HuH-7.5 (cell line): ENCODE measurements at regions not wholly inside any gene's neighbourhood (a gene's known extent, or its start where the extent isn't known, plus 50 kb on each side); places are given as distances from the start of the nearest gene placed in this dataset.
"Not testable (repeated sequence)": the region's sequence is repeated elsewhere in the genome, so short reads cannot be mapped to it uniquely, and the experiment has no call there.

ENCODE experiments used
- DNase-seq: peaks from one replicate; pipeline ENCODE4 v3.0.0; 2011; ENCODE audit warnings: low spot score

DNA sequence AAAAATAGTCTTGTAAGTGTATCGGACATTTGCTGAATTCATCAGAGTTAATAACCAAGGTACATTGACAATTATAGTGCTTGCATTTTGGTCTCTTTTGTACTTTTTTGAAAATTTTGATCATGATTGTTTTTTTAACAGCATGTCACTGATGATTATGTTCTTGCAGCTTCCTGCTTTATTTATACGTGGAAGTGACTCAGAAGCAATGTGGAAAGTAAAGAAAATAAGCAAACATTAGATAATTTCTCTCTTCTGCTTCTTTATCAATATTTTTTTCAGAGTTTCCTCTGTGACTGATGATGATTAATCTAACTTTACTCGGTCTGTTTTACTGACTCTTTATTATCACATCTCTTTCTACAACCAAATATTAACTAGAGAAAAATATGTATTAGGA lies 1351.9 kb downstream of the REEP3 start:
- DNase-seq: no peak

DNA sequence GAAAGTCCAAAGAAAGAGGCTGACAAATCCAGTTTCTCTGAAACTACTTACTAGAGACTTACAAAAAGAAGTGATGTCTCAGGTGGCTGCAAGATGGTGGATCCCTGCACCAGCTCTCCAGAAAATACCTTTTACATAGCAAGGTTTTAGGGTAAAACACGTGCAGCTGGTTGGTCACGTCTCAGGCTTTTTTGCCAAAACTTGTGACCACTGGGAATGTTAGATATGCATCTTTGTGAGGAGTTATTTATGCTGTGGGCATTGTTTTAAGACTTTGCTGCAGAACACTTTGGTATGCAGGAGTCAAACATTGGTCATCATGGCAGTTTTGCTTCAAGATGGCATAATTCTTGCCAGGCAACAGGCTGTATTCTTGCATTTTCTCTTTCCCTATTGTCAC lies 1352.8 kb downstream of the REEP3 start:
- DNase-seq: no peak

DNA sequence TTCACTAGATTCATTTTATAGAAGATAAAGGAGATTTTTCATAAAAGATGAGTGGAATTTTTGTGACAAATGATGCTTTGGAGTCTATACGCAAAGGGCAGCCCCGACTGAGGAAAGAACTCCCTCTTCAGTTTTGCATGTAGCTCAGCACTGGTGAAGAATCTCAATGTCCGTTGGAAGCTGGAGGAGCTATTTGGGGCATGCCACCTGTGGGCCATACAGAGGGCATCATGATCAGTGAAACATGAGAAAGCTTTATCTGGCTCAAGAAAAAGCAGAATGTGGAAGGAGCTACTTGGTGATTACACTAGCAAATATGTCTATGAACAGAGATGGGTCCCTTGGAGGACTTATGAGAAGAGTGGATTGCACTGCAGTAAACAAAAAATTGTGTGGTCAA lies 1359.3 kb downstream of the REEP3 start:
- no peak for DNase-seq

DNA sequence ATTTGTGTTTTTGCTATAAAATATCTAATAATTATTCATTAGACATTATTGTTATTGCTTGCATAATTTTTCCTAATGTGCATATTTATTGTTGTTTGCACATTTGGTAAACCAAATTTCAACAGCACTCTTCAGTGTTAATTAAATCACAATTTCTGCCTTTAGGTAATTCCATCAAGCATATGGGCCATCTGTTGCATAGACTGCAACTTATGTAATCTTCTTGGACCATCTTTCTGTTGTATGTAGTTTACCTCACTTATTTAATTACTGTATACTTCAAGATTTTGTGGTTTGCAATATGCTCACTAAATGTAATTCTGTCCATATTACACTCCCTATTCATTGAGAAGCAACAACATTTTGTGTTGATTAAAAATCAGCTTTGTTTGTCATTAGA lies 1360.1 kb downstream of the REEP3 start:
- DNase-seq: no peak

DNA sequence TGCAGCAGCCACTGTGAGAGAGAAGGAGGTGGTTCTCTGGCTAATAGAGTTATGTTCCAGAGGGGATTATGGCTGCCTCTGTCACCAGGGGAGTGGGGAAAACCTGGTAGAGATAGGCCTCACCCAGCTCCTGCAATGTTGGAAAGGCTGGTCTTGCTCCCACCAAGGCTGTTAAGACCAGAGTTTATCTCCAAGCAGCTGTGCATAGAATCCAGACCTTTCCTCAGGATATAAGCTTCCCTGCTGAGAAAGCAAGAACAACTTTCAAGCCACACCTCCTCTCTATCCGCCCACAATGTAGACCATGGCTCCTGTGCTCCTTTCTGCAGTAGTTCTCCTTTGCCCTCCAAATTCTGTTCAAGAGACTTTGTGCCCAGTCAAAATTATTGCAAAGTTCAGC lies 1375.4 kb downstream of the REEP3 start:
- DNase-seq: no peak

DNA sequence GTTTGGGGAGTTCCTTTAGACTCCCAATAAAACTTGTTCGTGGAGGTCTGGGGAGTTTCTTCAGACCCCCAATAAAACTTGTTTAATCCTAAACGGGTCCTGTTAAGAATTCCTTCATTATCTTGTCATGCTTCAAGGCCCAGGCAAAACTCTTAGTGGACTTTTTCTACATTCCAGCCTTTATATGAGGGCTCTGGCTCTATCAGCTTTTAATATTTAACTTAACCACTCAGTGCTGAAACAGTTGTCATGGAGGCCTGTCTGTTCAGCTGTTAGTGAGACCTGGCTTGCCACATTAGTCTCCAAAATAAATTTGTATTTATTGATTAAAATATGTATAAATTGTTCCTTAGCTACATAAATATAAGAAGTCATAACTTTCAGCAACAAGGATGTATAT lies 1385.1 kb downstream of the REEP3 start:
- not testable (repeated sequence) for DNase-seq

DNA sequence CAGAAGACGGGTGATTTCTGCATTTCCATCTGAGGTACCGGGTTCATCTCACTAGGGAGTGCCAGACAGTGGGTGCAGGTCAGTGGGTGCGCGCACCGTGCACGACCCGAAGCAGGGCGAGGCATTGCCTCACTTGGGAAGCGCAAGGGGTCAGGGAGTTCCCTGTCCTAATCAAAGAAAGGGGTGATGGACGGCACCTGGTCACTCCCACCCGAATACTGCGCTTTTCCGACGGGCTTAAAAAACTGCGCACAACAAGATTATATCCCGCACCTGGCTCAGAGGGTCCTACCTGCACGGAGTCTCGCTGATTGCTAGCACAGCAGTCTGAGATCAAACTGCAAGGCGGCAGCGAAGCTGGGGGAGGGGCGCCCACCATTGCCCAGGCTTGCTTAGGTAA lies 1403.1 kb downstream of the REEP3 start:
- not testable (repeated sequence) for DNase-seq

DNA sequence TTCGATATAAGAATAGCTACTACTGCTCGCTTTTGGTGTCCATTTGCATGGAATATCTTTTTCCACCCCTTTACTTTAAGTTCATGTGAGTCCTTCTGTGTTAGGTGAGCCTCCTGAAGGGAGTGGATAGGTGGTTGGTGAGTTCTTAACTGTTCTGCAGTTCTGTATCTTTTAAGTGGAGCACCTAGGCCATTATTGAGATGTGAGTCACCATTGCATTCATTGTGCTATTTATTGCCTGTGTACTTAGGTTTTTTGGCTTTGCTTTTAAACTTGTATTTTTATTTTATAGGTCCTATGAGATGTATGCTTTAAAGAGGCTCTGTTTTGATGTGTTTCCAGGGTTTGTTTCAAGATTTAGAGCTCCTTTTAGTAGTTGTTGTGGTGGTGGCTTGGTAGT lies 1430.8 kb downstream of the REEP3 start:
- no peak for DNase-seq

DNA sequence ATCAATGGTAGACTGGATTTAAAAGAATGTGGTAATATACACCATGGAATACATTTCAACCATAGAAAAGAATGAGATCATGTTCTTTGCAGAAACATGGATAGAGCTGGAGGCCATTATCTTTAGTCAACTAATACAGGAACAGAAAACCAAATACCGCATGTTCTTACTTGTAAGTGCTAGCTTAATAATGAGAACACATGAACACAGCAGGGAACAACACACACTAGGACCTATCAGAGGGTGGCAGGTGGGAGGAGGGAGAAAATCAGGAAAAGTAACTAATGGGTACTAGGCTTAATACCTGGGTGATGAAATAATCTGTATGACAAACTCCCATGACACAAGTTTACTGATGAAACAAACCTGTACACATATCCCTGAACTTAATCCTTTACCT lies 1435.2 kb downstream of the REEP3 start:
- DNase-seq: no peak

DNA sequence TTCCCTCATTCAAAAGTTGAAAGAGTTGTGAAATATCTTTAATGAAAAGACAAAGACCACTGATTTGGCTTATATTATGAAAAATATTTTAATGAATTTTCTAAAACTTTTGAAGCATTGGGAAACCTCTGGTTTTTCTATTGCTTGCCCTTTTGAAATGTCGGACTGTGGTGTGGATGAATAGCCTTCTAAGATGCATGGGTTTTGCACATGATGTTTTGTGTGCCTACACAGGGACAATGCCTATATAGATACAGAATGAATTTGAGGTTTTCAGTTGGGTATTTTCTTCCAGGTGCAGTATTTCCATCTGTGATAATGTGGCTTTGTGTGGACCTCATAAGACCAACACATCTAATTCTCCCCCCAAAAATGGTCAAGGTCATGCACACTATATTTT lies 1437.9 kb downstream of the REEP3 start:
- no peak for DNase-seq

DNA sequence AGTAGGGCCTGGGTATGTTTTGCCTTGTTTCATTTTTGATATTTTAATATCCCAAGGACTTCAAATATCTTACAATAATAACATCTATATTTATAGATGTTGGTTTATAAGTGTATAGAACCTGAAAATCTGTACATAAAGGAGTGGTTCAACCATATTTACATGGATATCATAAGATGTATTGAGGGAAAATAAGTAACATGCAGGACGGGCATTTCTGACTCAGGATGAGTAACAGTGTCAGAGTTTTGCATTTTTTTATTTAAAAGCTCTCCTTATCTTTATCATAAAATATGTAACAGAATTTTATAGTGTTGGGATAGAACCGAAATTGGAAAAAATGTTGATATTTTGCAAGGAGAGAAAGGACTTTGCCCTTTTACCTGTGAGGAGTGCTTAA lies 1438.7 kb downstream of the REEP3 start:
- no peak for DNase-seq

DNA sequence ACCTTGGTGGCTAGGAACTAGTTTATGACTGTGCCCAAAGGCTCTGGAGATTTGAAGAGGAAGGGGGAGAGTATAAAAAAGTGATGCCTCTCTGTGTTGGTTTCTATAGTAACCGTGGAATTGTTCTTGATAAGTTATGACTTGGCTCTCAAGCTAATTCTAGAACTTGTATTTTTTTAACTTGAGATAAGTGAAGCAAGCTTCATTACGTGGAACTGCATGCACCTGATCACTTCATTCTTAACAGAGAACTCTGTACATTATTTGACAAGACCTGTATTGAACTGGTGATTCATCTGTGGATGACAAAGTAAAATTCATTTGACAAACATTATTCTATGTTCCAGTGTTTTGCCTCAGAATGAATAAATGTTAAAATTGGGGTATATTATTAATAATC lies 1452.2 kb downstream of the REEP3 start:
- no peak for DNase-seq

DNA sequence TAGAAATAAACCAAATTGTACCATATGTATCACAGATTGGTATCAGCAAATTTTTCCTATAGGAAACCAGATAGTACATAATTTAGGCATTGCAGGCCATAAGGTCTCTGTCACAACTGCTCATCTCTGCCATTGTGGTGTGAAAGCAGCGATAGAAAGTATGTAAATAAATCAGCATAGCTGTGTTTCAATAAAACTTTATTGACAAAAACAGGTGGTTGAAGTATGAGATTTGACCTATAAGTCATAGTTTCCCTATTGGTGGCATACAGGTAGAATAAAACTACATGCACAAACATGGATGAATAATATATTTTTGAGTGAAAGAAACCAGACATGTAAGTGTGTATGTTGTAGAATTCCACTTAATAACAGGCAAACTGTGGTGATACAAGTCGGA lies 1454.9 kb downstream of the REEP3 start:
- no peak for DNase-seq

DNA sequence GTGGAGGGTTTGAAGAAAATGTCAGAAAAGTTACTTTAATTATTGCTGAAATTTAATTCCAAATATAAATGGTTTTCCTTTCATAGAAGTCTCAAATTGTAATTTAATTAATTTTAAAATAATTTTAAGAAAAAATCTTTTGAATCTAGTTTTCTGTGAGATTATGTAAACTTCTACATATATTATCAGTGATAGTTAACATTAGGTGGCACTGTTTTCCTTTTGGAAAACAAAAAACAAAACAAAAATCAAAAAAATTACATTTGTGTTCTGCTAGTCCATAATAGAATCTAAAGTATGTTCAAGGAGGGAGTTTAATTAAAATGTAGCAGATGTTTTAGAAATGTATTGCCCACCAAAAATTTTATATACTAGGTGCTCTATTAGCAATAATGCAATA lies 1456.7 kb downstream of the REEP3 start:
- no peak for DNase-seq

DNA sequence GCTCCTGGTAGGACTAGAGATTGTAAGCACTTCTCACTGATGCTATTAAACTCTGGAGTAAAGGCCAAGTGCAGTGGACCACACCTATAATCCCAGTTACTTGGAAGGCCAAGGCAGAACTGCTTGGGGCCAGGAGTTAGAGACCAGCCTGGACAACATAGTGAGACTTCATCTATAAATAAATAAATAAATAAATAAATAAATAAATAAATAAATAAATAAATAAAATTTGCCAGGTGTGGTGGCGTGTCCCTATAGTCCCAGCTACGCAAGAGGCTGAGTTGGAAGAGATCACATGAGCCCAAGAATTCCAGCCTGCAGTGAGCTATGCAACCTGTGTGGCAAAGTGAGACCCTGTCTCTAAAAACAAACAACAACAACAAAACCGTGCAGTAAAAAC lies 1475.7 kb downstream of the REEP3 start:
- no peak for DNase-seq

DNA sequence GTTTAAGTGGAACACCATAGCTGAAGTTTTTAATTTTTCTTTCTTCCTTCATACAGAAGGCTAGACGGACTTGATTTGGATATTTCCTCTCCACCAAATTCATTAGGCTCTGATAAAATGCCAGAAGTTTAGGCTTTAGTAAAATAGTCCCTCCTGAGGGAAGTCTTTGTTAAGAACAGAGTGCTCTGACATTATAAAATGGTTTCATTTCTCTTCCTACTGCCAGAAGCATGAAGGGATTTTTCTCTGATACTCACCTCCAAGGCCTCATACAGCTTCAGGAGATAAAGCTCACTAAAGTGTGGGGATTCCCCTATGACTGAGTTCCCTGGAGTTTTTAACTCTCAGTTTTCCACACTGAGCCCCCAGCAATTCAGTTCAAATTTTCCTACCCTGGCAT lies 1489.6 kb downstream of the REEP3 start:
- DNase-seq: no peak

DNA sequence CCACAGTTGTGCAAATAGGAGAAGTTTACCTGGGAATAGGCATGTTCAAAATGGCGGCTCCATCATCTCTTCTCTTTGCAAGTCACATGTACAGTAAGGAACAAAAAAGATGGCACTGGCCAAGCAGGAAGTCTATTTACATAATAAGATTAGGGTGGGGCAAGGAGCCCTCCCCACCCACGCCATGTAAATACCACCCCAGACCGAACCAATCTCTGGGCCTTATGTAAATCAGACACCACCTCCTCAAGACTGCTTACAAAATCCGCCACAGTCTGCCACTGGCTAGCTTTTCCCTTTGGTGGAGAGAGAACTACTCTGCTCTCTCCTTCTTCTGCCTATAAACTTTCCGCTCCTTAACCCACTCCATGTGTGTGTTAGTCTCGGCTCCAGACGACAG lies 1496.3 kb downstream of the REEP3 start:
- no peak for DNase-seq

DNA sequence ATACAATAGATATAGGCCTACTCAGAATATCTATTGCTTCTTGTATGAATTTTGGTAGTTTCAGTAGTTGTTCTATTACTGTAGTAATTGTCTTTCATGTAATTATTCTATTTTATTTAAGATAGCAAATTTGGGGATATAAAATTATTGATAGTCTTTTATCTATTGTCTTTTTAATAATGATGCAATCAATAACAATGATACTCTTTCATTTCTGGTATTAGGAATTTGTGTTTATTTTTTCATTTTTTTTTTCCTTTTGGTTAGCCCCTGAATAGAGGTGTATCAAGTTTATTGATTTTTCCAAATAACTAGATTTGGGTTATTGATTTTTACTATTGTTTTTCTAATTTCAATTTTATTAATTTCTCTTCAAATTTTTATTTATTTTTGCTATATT lies 1503.7 kb downstream of the REEP3 start:
- no peak for DNase-seq

DNA sequence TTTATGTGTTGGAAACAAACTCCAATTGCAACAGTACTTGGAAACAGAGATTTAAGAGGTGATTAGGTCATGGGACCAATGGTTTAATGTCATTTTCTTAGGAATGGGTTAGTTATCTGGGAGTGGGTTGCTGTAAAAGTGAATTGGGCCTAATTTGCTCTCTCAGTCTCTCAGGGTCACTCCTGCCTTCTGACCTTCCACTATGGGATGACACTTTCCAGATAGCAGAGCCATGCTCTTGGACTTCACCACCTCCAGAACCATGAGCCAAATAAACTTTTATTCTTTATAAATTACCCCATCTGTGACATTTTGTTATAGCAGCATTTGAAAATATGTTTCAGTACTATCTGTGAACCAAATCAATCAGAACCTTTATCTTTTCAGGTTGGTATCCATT lies 1509.1 kb downstream of the REEP3 start:
- DNase-seq: no peak

DNA sequence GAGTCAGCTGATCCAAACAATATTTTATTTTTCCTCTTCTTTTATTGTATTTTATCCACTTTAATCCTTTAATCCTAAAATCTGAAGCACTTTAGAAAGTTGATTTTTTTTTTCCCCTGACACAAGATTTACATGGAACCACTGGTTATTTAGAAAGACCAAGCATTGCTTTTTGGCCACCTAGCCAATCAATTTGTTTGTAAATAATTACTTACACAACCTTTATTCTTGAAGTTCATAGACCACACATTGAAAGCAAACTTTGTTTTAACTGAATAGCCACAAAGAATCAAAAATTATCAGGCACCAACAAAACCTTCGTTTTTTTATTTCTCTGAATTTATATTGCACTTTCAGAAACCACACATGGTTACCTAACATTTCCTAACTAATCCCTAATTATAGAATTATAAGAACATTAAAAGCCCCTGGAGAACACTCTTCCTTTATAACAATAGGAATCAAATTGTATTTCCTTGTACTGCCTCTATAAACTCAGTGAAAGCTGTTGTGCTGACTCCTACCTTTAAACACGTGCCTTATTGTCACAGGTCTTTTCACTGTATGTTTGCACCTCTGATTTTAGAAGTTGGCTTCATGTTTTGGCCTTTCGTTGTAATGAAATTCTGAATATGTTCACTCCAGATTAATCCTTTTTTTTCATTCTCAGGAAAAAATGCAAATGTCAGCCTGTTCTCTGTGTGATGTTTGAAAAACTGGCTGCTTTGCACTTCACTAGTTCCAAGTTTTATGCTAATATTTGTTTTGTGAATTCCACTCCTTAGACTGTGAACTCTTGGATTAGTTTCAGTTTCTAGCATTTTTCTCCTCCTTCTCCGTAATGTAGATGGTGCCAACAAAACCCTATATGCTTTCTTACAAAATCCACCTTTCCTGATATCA lies 1511.9 kb downstream of the REEP3 start:
- DNase-seq: no peak

DNA sequence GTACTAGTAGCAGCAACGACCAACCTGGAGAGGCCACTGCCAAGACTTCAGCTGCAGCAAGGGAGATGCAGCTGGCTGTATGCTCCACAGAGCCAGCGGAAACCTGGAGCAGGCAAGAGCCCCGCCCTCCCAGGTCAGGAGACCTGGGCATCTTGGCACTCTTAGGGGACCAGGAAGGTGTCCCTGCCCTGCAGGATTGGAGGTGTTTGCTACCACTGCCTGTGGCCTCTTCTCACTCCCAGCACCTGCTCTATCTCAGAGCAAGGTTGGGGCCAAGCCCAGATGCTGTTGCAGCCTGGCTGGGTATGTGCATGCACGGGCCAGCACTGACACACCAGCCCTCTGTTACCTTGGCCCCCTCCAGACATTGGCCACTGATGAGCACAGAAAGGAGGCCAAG lies 1512.8 kb downstream of the REEP3 start:
- no peak for DNase-seq

DNA sequence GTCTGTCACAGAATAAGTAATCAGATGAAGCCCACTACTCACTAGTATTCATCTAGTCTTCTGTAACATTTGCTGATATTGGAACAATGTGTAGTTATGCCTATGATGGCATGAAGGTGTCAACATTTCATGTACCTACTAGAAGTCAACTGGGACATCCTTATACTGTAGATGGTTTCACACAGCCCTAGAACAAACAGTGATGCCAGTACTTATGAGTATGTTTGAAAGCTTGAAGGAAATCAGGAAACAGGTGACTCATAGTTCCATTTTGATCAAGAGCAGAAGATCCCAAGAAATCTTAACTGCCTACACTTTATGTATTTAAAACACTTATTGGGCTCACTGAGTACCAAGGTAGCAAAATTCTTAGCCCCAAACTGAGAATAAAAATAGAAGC lies 1519.6 kb downstream of the REEP3 start:
- DNase-seq: no peak

DNA sequence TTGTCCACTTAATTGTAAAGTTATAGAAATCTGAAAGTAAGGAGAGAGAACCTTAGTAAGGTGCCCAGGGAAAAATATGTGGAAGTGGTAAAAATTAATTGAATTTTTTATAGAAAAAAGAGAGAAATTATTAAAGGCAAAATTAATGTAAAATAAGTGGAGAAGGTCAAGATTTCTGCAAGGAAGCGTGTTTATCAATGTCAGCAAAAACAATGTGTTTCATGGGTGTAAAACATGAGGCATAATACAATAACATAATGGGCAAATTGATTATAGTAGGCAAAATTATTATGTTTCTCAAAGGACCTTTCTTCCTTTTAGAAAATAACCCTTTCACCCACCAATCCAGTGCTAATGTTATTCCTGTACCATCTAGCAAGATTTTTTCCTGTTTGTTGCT lies 1520.1 kb downstream of the REEP3 start:
- DNase-seq: no peak

DNA sequence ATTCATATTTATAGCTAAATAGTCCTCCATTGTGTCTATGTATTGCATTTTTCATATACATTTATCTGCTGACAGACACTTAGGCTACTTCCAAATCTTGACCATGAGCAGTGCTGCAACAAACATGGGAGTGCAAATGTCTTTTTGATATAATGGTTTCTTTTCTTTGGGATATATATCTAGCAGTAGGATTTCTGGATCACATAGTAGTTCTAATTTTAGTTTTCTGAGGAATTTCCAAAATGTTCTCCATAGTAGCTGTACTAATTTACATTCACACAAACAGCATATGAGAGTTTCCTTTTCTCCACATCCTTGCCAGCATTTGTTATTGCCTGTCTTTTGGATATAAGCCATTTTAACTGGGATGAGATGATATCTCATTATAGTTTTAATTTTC lies 1521.3 kb downstream of the REEP3 start:
- no peak for DNase-seq
